HG03378 (cell line): ENCODE measurements at regions not wholly inside any gene's neighbourhood (a gene's known extent, or its start where the extent isn't known, plus 50 kb on each side); places are given as distances from the start of the nearest gene placed in this dataset.

Source experiments
- ATAC-seq: cut with Tn5 transposase; IDR thresholded peaks from one replicate; pipeline ENCODE4 v1.9.1; 2021; ENCODE audit warnings: mild to moderate bottlenecking, moderate library complexity; ENCODE audit not compliant: unreplicated experiment

GRCh38 chr9:88753691-88754367 is 218.9 kb downstream of the NXNL2 start:
- no peak for ATAC-seq

GRCh38 chr9:88754452-88754851 is 219.5 kb downstream of the NXNL2 start:
- no peak for ATAC-seq

GRCh38 chr9:88754886-88755285 is 219.9 kb downstream of the NXNL2 start:
- no peak for ATAC-seq

- ATAC-seq, result no peak
These were observed 222.5 kb downstream of the NXNL2 start for GRCh38 chr9:88757406-88758010.

DNA sequence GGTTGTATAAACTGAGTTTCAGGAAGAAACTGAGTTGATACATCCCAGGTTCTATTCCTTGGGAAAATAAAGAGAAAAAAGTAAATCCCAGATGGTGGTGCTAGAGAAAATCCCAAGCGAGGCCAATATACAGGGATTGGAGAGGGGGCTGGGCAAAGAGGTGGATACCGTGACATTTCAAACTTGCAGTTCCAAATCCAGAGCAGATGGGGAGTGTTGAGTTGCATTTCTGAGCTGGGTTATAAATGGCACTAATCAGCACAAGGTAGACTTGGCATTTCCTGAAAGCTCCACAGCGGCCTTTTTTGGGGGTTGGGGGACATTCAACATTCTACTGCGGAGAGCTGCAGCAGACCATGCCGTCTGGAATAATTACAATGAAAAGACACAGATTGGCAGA is 224.4 kb downstream of the NXNL2 start:
- ATAC-seq, result no peak

DNA sequence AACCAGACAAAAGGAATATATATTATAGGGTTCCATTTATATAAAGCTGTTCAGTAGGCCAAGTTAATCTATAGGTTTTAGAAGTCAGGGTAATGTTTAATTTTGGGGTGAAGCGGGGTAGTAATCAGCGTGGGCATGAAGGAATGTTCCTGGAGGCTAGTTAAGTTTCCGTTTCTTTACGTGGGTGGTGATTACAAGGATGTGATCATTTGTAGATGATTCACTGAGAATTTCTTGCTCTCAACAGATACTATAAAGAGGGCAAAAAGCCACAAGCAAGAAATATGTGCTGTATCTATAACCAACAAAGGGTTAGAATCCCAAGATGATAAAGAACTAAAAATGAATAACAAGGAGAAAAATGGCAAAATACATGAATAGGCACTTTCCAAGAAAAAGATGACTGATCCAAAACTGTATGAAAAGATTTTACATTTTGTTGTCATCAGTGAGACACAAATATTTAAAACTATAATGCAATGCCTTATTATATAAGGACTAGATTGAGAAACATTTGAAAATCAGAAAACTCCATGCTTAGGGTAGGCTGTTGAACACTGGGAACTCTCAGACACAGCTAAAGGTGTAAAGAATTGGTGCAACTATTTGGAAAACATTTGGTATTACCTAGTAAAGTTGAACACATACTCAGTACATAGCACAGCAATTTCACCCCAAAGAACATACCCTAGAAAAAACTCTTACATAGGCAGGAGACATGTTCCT is 224.3 kb upstream of the S1PR3 start:
- no peak for ATAC-seq

DNA sequence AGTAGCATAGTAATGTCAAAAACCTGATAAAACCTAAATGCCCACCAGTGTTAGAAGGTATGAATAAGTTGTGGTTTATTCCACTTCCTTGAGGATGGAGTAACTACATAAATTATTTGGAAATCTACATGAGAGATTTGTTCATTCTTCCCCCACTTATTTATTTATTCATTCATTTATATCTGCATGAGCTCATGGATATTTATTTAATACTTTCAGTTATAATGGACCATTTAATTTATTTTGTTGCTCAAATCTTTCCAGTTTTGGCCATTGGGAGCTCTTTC is 223.8 kb upstream of the S1PR3 start:
- ATAC-seq, result no peak

GRCh38 chr9:88772575-88772974 is 218.7 kb upstream of the S1PR3 start:
- ATAC-seq, result no peak

DNA sequence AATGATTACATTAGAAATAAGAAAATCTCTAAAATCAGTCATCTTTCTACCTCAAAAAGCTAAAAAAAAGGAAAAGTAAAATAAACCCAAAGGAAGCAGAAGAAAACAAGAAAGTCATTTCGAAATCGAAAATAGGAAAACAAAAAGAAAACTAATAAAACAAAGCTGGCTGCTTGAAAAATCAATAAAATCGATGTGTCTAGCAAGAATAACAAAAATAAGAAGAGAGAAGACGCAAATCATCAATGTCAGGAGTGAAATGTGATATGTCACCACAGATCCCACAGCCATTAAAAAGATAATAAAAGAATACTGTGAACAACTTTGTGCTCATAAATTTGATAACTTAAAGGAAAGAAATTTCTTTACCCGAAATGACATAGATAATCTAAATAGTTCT is 218.1 kb upstream of the S1PR3 start:
- no peak for ATAC-seq

GRCh38 chr9:88773627-88774244 is 217.5 kb upstream of the S1PR3 start:
- no peak for ATAC-seq

DNA sequence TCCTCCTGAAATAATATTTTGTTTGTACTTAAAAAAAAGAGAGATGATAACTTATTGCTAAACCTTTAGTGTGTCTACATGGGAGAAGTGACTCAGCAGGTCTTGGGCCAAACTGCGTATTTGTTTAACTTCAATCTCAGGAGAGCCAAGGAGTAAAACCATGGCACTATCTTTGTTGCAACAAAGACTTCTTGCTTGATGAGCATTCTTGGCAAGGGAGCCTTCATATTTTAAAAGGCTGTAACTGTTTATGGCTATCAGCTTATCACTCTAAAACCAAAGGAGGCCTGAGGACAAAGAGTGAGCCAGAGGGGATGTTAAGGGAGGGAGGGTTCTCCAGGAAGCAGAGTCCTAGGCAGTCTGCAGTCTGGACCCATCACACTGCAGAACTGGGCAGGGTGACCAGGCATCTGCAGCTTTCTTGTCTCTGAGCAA is 216.2 kb upstream of the S1PR3 start:
- ATAC-seq, result no peak

DNA sequence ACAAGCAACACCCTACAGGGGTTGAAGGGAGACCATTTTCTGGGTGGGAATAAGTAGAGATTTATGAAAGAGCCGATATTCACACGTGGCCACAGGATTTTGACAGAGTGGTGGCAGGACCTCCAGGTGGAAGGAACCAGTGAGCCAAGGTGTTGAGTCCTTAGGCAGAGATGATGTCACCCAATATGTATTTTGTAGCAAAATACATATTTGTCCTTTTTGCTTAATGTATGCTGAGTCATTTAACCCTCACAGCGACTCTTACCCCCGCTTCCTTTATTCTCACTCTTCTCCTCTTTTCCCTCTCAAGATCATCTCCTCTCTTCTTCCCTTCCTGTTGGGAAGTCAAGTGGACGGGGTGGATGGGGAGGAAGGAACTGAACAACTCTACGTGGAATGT is 215.7 kb upstream of the S1PR3 start:
- ATAC-seq, result no peak

- no peak for ATAC-seq
These were observed 215.3 kb upstream of the S1PR3 start for GRCh38 chr9:88775966-88776365.

DNA sequence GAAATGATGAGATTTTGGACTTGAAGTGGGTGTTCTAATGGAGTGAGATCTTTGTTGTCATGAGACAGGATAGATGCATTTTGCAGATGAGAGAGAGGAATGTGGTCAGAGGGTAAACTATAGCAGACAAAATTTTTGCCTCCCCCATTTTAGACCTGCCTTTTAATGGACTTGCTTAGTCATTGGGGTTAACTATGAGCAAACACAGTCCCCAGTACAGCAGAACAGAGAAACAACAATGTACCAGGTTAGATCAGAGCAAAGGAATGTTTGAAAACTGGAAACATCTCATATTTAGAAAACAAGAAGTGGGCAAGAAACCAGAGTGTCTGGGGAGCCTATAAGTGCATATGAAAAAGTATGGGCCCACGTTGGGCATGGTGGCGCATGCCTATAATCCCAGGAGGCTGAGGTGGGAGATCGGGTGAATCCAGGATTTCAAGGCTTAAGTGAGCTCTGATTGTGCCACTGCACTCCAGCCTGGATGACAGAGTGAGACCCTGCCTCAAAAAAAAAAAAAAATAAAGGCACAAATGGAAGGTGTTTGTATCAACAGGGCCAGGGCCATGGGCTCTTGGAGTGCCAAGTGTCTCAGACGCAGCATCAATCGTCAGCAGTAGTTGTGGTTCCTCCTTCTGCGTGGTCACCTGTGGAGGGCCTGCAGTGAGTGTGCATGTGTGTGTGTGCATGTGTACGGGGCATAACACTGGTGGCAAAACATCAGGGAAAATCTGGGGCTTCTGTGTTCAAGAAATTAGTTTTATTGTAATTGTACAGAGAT is 214.4 kb upstream of the S1PR3 start:
- no peak for ATAC-seq

DNA sequence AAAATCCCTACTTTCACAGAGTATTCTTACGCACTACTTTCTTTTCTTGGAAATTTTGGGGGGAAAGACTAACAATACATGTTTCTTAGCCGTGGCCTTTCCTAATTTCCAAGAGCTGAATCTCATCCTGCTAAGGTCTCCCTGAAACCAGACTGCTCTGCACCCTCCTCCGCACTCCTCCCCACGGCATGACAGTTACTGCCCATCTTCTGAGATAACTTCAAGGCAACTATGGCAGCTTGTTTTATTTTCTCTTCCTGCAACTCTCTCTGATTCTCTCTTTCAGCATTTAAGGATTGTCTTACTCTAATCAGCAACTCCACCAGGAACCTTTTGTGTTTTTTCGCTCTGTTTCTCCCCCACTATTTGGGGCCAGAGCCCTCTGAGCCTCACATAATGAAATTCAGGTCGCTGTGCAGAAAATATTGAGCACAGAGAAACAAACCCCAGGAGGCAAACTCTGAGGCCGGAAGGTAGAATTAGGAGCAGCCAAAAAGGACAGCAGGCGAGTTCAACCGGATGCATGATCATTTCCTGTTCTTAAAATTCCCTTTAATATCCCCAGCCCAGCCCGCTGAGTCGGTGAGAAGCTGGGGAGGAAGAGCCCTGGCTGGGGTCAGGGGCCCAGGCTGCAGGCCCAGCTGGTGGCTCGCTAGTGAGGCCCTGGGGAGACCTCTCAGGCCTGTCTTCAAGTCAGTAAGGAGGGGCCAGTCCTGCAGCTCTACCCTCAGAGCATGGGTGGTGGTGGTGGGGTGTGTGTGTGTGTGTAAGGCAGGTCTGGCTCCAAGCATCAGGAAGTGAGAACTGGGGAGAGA is 213.6 kb upstream of the S1PR3 start:
- ATAC-seq, result no peak

DNA sequence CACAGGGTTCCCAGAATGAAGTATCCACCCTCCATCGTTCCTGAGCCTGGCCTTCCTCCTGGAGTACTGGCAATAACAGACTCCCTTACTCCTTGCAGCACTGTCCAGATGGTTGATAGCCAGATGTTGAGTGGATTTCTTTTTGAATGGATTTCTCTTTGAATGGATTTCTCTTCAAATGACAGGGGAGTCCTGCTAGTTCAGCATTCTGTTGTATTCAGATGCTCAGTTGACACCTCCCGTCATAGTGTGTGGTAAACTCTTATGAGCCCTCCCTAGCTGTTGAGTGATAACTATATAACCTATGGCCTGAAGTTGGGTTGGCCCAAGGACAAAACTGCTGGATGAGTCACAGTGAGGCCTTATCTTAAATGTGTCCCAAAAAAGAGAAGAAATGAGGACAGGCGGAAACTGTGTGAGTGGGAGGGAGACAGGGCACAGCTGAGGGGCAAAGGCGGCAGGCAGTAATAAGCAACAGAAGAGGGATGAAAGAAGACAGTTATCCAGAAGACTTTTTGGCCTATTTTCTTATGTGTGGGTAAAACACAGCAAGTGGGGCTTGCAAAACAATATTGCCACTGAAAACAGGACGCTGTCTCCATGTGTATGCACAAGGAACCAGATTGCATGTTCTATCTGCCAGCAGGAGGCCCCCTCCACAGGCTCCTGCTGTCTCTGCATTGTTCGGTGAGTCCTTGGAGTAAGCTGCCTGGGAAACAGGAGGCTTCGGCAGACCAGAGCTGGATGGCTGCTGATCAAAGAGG is 209.5 kb upstream of the S1PR3 start:
- ATAC-seq, result no peak

GRCh38 chr9:88782931-88783710 is 208.1 kb upstream of the S1PR3 start:
- no peak for ATAC-seq

- no peak for ATAC-seq
These were observed 207.6 kb upstream of the S1PR3 start for GRCh38 chr9:88783711-88784083.

DNA sequence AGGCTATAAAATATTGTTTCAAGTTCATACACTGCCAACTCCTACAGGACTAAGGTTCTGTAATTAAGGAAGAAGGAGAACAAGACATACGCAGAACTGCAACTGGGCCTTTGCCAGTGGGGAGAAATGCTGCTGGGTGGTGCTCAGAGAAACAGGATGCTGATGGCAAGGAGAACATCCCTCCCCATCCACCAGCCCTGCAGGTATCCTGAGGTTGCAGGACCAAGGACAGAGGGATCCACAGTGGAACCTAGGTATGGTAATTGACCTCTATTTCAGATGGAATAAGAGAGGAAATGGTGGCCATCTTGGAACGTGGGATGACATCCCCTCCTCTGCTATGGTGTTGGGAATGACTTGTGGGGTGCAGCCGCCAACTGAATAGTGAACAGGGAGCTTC is 206.3 kb upstream of the S1PR3 start:
- ATAC-seq, result no peak
